GM12878 (cell line): ENCODE measurements at regions not wholly inside any gene's neighbourhood (a gene's known extent, or its start where the extent isn't known, plus 50 kb on each side); places are given as distances from the start of the nearest gene placed in this dataset.

Experiments
- ATAC-seq: fragments of 200-7000 bp; cut with Tn5 transposase; 3 replicates; pipeline ENCODE4 v1.9.1; 2020; ENCODE audit warnings: mild to moderate bottlenecking, moderate library complexity
- BruUV-seq: library from RNA; stranded (reverse); fragments of 400-500 nt; replicated peaks from 2 replicates; lab custom pipeline; 2021; lab: Mats Ljungman, UMichigan
- CTCF ChIA-PET: fragments of 300-600 bp; sonication (Branson Sonifier 250); formaldehyde crosslinking; extraction: SDS; loops from one replicate; lab custom pipeline; 2021; ENCODE audit warnings: inconsistent platforms; lab: Yijun Ruan, JAX
- POLR2A ChIA-PET: fragments of 350-600 bp; formaldehyde crosslinking; extraction: SDS; loops from one replicate; lab custom pipeline; 2021; ENCODE audit warnings: inconsistent platforms; lab: Charles Lee
- RAD21 ChIA-PET: fragments of 300-600 bp; sonication (Branson Sonifier 250); formaldehyde crosslinking; loops from one replicate; lab custom pipeline; 2023; ENCODE audit warnings: antibody characterized with exemption; ENCODE audit not compliant: unreplicated experiment; lab: Charles Lee
- SMC1A ChIA-PET: fragments of 300-600 bp; sonication (Branson Sonifier 250); formaldehyde crosslinking; loops from one replicate; lab custom pipeline; 2023; ENCODE audit not compliant: unreplicated experiment, uncharacterized antibody; lab: Charles Lee
- DNase-seq: peaks from one replicate; pipeline ENCODE4 v3.0.0-alpha.2; 2011; ENCODE audit warnings: low read depth, low spot score
- FAIRE-seq: peaks from 3 replicates; lab custom pipeline; 2011; peaks lifted over from hg19 to GRCh38; lab: Jason Lieb, UNC
- H2AFZ ChIP-seq: 2 replicates; pipeline ENCODE4 v1.6.0; 2011; ENCODE audit warnings: low read depth, low read length, control low read depth; ENCODE audit not compliant: control insufficient read depth
- H3K27ac ChIP-seq: 2 replicates; pipeline ENCODE4 v1.5.1; 2011; ENCODE audit warnings: control low read depth; ENCODE audit not compliant: control insufficient read depth, insufficient read depth
- H3K27me3 ChIP-seq, 2 experiments: replicated peaks in 1 of 2; 2 replicates each; pipeline versions ENCODE4 v1.6.0 to v1.6.1; 2011; ENCODE audit warnings: low read length in 1 of 2; ENCODE audit not compliant: control insufficient read depth in 2 of 2, insufficient read depth in 2 of 2
- H3K36me3 ChIP-seq, 2 experiments: 2 replicates each; pipeline ENCODE4 v1.5.1; 2011; ENCODE audit warnings: low read length in 1 of 2; ENCODE audit not compliant: control insufficient read depth in 2 of 2, insufficient read depth in 2 of 2
- H3K4me1 ChIP-seq: 2 replicates; pipeline ENCODE4 v1.6.1; 2011; ENCODE audit warnings: mild to moderate bottlenecking, low read length, moderate library complexity, mixed read lengths; ENCODE audit not compliant: control insufficient read depth, insufficient read depth
- H3K4me2 ChIP-seq: 2 replicates; pipeline ENCODE4 v1.6.0; 2011; ENCODE audit warnings: control low read depth; ENCODE audit not compliant: control insufficient read depth, insufficient read depth
- H3K4me3 ChIP-seq: fragments of 200-600 bp; sonication (generic); 2 replicates; pipeline ENCODE4 v1.5.1; 2016
- H3K79me2 ChIP-seq: 2 replicates; pipeline ENCODE4 v1.6.0; 2011; ENCODE audit warnings: low read length; ENCODE audit not compliant: control insufficient read depth, insufficient read depth
- H3K9ac ChIP-seq: 2 replicates; pipeline ENCODE4 v1.8.0; 2011; ENCODE audit warnings: low read length, control low read depth, mixed read lengths; ENCODE audit not compliant: control insufficient read depth, insufficient read depth
- H3K9me3 ChIP-seq: replicated peaks from 3 replicates; pipeline ENCODE4 v1.5.1; 2011; ENCODE audit warnings: mild to moderate bottlenecking, low read length; ENCODE audit not compliant: control insufficient read depth, insufficient read depth
- H4K20me1 ChIP-seq: 2 replicates; pipeline ENCODE4 v1.6.0; 2011; ENCODE audit not compliant: control insufficient read depth, insufficient read depth
- BHLHE40 ChIP-seq, 2 experiments: fragments of 450-650 bp in 1 of 2; IDR thresholded peaks; 2 replicates each; pipeline ENCODE4 v1.6.1; 2011 to 2017; ENCODE audit warnings: low read depth in 2 of 2, borderline replicate concordance in 1 of 2, improper control_type of control experiment in 1 of 2, low read length in 1 of 2, mild to moderate bottlenecking in 1 of 2
- ETV6 ChIP-seq, 2 experiments: fragments of 450-650 bp in 1 of 2; IDR thresholded peaks in 1 of 2; conservative IDR thresholded peaks in 1 of 2; 2 replicates each; pipeline ENCODE4 v1.6.1; 2014; ENCODE audit warnings: antibody characterized with exemption in 1 of 2, borderline replicate concordance in 1 of 2, low read depth in 1 of 2, mild to moderate bottlenecking in 1 of 2, moderate library complexity in 1 of 2
- IRF3 ChIP-seq: fragments of 450-650 bp; IDR thresholded peaks from 2 replicates; pipeline ENCODE4 v1.6.1; 2014; ENCODE audit warnings: mild to moderate bottlenecking
- JUND ChIP-seq: IDR thresholded peaks from 2 replicates; pipeline ENCODE4 v1.6.1; 2012; ENCODE audit warnings: low read depth, mild to moderate bottlenecking, low read length, improper control_type of control experiment, moderate library complexity
- PAX5 ChIP-seq: IDR thresholded peaks from 2 replicates; pipeline ENCODE4 v1.6.1; 2011; ENCODE audit warnings: low read depth, low read length, borderline replicate concordance
- POLR2A ChIP-seq: IDR thresholded peaks from 2 replicates; pipeline ENCODE4 v1.6.1; 2011; ENCODE audit warnings: low read depth, mild to moderate bottlenecking, low read length
- RAD21 ChIP-seq: IDR thresholded peaks from 2 replicates; pipeline ENCODE4 v1.6.1; 2011; ENCODE audit warnings: mild to moderate bottlenecking, low read depth, low read length, moderate library complexity; ENCODE audit not compliant: insufficient read depth
- SREBF1 ChIP-seq: IDR thresholded peaks from 2 replicates; pipeline ENCODE4 v1.6.1; 2012; ENCODE audit warnings: mild to moderate bottlenecking, low read length
- TCF12 ChIP-seq: IDR thresholded peaks from 2 replicates; pipeline ENCODE4 v1.6.1; 2011; ENCODE audit warnings: low read depth, mild to moderate bottlenecking, low read length
- TCF3 ChIP-seq: IDR thresholded peaks from 2 replicates; pipeline ENCODE4 v1.6.1; 2012; ENCODE audit warnings: low read depth, mild to moderate bottlenecking, low read length, borderline replicate concordance; ENCODE audit not compliant: insufficient read depth
- TCF7 ChIP-seq: IDR thresholded peaks from 2 replicates; pipeline ENCODE4 v1.6.1; 2014; ENCODE audit warnings: antibody characterized with exemption, borderline replicate concordance
- ZBTB33 ChIP-seq: fragments of 450-650 bp; IDR thresholded peaks from 2 replicates; pipeline ENCODE4 v1.6.1; 2017; ENCODE audit warnings: mild to moderate bottlenecking
- ZBTB40 ChIP-seq: fragments of 450-650 bp; IDR thresholded peaks from 2 replicates; pipeline ENCODE4 v1.6.1; 2016; ENCODE audit warnings: mild to moderate bottlenecking, moderate library complexity, borderline replicate concordance
- WGBS: methylation state at CpG from one replicate; pipeline ENCODE4 v1.1.6; 2016; ENCODE audit warnings: low lambda C conversion rate; ENCODE audit not compliant: insufficient replicate concordance, insufficient coverage; ENCODE audit errors: missing lambda C conversion rate; 5-methylcytosine and 5-hydroxymethylcytosine counted together
- in situ Hi-C: fragments of 300-500 bp; cut with MboI; formaldehyde crosslinking; loops from 9 replicates; pipeline ENCODE4 v1.14.3; 2018; ENCODE audit warnings: mixed read lengths
- intact Hi-C: fragments of 100-400 bp; cut with micrococcal nuclease; formaldehyde crosslinking; loops from one replicate; pipeline ENCODE4 v1.14.2; 2022; ENCODE audit not compliant: unreplicated experiment

GRCh38 chr16:51636920-51637769 is 486.1 kb upstream of the SALL1 start:
- FAIRE-seq = no peak
- Histone ChIP-seq H3K36me3 (no peaks in the 10 kb centered on the region), H3K79me2 (no peaks in the 10 kb centered on the region), H3K9me3 (no peaks in the 10 kb centered on the region), H3K4me3 (no peak overlapping the region), H3K27me3 (no peaks in the 10 kb centered on the region), H3K9ac (no peak overlapping the region), H4K20me1 (no peaks in the 10 kb centered on the region), H3K27ac (no peak overlapping the region), H3K4me2 (no peak overlapping the region), H2AFZ (no peak overlapping the region), H3K4me1 (no peaks in the 10 kb centered on the region)
- ChIA-PET CTCF (no interaction called here), RAD21 (no interaction called here), POLR2A (no interaction called here), SMC1A (no interaction called here)
- in situ Hi-C loops = no loop called here
- ATAC-seq = no peak
- DNase-seq = no peak
- 54% methylated on average over 16 of the region's 16 CpGs for WGBS
- intact Hi-C loops = no loop called here
- BruUV-seq = no TSS peak
- TF ChIP-seq JUND = no peak
- no peak for TF ChIP-seq POLR2A
- TF ChIP-seq TCF3 = no peak
- no peak for TF ChIP-seq TCF7
- no peak for TF ChIP-seq ETV6 (conservative IDR thresholded peaks at IDR 0.05 in 1 of 2, IDR thresholded peaks at IDR 0.05 in 1 of 2; ENCODE audit: borderline replicate concordance in 1 of 2, low read depth in 1 of 2)
- TF ChIP-seq IRF3 = no peak
- no peak for TF ChIP-seq TCF12
- no peak for TF ChIP-seq BHLHE40 (IDR thresholded peaks at IDR 0.05; ENCODE audit: borderline replicate concordance in 1 of 2, low read depth in 2 of 2, low read length in 1 of 2)
- no peak for TF ChIP-seq PAX5
- TF ChIP-seq ZBTB33 = no peak
- TF ChIP-seq SREBF1 = no peak
- TF ChIP-seq RAD21 = no peak
- no peak for TF ChIP-seq ZBTB40
